RWPE1 (cell line): ENCODE measurements at regions not wholly inside any gene's neighbourhood (a gene's known extent, or its start where the extent isn't known, plus 50 kb on each side); places are given as distances from the start of the nearest gene placed in this dataset.
A peak's percentile ranks its signal among the peaks of the same experiment; 100 is the strongest.

Source experiments
- CTCF ChIA-PET: fragments of 350-600 bp; sonication (Branson Sonifier 250); formaldehyde crosslinking; extraction: SDS; loops from one replicate; lab custom pipeline; 2021; lab: Yijun Ruan, JAX
- POLR2A ChIA-PET: fragments of 400-600 bp; formaldehyde crosslinking; extraction: SDS; loops from one replicate; lab custom pipeline; 2020; ENCODE audit warnings: antibody characterized with exemption; ENCODE audit not compliant: low non-redundant PET; lab: Yijun Ruan, JAX
- DNase-seq: peaks from one replicate; pipeline ENCODE4 v3.0.0; 2012; ENCODE audit warnings: low spot score
- H3K27ac ChIP-seq: fragments of 450-650 bp; 2 replicates; pipeline ENCODE4 v1.5.1; 2017
- TF ChIP-seq, protein P1 (sequence below): fragments of 450-650 bp; conservative IDR thresholded peaks from 2 replicates; pipeline ENCODE4 v1.5.1; 2017; ENCODE audit warnings: low read depth, mild to moderate bottlenecking

DNA sequence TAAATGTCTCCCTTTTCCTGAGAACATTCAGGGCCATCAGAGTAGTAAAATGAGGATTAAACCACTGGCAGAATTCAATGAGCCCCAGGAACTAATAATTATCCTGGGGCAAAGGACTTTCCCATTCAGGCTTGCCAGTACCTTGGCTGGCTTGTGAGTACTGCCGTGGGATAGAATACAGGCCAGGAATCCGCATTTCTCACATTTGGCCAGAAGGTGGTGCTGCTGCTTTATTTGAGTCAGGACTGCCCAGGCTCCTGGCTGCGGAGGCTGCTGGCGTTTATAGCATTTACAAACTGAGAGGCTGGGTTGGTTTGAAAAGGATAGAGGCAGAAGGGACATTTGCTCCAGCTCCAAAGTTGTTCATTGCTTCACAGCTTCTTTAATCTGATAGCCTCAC is 91.4 kb downstream of the RTL9 start:
- no peak overlapping the region for H3K27ac ChIP-seq
- ChIA-PET CTCF (no interaction called here), POLR2A (no interaction called here)
- TF ChIP-seq, protein P1, sequence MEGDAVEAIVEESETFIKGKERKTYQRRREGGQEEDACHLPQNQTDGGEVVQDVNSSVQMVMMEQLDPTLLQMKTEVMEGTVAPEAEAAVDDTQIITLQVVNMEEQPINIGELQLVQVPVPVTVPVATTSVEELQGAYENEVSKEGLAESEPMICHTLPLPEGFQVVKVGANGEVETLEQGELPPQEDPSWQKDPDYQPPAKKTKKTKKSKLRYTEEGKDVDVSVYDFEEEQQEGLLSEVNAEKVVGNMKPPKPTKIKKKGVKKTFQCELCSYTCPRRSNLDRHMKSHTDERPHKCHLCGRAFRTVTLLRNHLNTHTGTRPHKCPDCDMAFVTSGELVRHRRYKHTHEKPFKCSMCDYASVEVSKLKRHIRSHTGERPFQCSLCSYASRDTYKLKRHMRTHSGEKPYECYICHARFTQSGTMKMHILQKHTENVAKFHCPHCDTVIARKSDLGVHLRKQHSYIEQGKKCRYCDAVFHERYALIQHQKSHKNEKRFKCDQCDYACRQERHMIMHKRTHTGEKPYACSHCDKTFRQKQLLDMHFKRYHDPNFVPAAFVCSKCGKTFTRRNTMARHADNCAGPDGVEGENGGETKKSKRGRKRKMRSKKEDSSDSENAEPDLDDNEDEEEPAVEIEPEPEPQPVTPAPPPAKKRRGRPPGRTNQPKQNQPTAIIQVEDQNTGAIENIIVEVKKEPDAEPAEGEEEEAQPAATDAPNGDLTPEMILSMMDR: peak; percentile 64
- DNase-seq: peak; percentile 30

DNA sequence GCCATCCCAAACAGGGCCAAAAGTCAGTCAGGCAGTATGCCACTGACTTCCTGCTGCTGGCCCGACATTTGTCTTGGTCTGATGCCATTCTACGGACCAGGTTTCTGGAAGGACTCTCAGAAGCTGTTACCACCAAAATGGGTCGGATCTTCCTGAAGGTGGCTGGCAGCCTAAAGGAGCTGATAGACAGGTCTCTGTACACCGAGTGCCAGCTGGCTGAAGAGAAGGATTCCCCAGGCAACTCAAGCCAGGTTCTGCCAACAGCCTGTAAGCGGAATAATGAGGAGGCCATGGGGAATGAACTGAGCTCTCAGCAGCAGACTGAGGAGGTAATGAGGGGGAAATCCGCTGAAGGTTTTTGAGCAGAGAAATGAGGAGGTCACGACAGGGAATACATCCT is 95.7 kb downstream of the RTL9 start:
- CTCF ChIA-PET: no interaction called here

DNA sequence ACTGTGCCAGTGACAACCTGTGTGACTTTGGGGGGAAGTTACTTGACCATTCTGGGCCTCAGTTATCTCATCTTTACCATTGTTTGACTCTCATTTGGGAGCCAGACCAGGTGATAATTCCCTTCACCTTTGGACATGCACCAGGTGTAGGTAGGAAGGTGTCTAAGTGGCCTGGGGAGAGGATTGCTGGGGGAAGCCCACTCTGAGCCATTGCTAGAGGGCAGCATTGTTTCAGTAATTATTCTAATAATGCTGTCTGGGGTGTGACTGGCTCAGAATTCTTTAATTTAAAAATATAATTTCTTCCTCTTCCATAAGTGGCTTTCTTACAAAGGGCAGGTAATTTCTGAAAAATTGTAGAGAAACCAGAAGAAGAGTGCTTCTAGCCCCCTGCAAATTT is 104.3 kb downstream of the RTL9 start:
- CTCF ChIA-PET: no interaction called here
- POLR2A ChIA-PET: no interaction called here
- DNase-seq: peak; percentile 7

More for the DNA sequence above, 95.7 kb downstream of the RTL9 start:
- no peak for DNase-seq
- no peak overlapping the region for H3K27ac ChIP-seq
- TF ChIP-seq, protein P1: no peak
- POLR2A ChIA-PET: no interaction called here

DNA sequence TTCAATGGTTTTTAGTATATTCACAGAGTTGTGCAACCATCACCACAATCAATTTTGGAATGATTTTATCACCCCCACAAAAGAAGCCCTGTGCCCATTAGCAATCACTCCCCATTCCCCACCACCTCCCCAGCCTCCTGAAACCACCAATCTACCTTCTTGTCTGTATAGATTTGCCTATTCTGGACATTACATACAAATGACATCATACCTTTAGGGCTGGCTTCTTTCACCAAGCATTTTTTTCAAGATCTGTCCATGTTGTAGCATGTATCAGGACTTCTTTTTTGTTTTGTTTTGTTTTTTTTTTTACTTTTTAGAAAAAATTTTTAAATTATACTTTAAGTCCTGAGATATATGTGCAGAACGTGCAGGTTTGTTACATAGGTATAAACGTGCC is 108.1 kb downstream of the RTL9 start:
- ChIA-PET CTCF (no interaction called here), POLR2A (no interaction called here)
- no peak for DNase-seq
- TF ChIP-seq, protein P1: no peak
- no peak overlapping the region for H3K27ac ChIP-seq

More for the DNA sequence above, 104.3 kb downstream of the RTL9 start:
- no peak overlapping the region for H3K27ac ChIP-seq
- TF ChIP-seq, protein P1: no peak

DNA sequence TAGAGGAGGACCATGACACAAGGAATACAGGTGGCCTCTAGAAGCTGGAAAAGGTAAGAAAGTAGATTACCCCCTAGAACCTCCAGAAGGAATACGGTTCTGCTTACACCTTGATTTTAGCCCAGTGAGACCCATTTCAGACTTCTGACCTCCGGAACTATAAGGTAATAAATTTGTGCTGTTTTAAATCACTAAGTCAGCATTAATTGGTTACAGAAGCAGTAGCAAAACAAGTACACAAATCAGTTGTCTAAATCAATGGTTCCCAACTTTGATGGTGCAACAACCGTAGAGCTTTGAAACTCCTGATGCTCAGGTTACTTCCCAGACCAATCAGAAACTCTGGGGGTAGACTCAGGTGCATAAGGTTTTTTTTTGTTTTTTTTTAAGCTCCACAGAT is 113.6 kb downstream of the RTL9 start:
- DNase-seq: no peak
- POLR2A ChIA-PET: no interaction called here
- CTCF ChIA-PET: interaction anchor here (0.5 to 0.6 kb wide), 2 partner anchors 36 to 319 kb away, joined by 3 read pairs; no protein-coding TSS in a partner anchor
- TF ChIP-seq, protein P1: no peak
- no peak overlapping the region for H3K27ac ChIP-seq

DNA sequence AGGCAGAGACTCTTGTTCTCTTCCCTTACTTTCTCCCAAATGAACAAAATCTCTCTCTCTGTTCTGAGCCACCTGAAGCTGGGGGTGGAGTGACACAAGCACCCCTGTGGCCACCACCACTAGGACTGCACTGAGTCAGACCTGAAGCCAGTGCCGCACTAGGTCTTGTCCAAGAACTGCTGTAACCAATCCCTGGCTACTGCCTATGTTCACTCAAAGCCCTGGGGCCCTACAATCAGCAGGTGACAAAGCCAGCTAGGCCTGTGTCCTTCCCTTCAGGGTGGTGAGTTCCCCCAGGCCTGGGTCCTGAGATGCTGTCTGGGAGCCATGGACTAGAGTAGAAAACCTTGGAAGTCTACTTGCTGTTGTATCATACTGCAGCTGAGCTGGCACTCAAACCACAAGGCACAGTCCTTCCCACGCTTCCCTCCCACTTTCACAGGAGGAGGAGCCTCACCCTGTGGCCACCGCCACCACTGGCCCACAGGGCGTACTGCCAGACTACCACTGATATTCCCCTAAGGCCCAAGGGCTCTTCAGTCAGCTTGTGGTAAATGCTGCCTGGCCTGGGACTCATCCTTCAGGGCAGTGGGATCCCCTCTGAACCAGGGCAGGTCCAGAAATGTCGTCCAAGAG is 119.1 kb downstream of the RTL9 start:
- TF ChIP-seq, protein P1: no peak
- POLR2A ChIA-PET: no interaction called here
- H3K27ac ChIP-seq: no peak overlapping the region
- CTCF ChIA-PET: no interaction called here
- no peak for DNase-seq
